ENCODE measurements at regions not wholly inside any gene's neighbourhood (a gene's known extent, or its start where the extent isn't known, plus 50 kb on each side); places are given as distances from the start of the nearest gene placed in this dataset.

- DNase-seq, result no peak
These were observed 60.8 kb upstream of the ARRDC3 start for GRCh38 chr5:91443761-91444467.

- no peak for DNase-seq
These were observed 59.9 kb upstream of the ARRDC3 start for GRCh38 chr5:91443023-91443422.

- DNase-seq, result no peak
These were observed 58.0 kb upstream of the ARRDC3 start for GRCh38 chr5:91441082-91441481.

GRCh38 chr5:91438871-91439270 lies 55.8 kb upstream of the ARRDC3 start:
- no peak for DNase-seq

GRCh38 chr5:91436241-91436640 lies 53.1 kb upstream of the ARRDC3 start:
- no peak for DNase-seq

GRCh38 chr5:91434348-91434747 lies 51.2 kb upstream of the ARRDC3 start:
- peak in 3 of 6 experiments; percentile 4 to 46 (median 12) for DNase-seq

- no peak for DNase-seq
These were observed 50.7 kb upstream of the ARRDC3 start for GRCh38 chr5:91433861-91434260.

Measured in stimulated activated naive CD4-positive, alpha-beta T cell (primary cell).